Pancreas (tissue), 10 donors: ENCODE measurements at regions not wholly inside any gene's neighbourhood (a gene's known extent, or its start where the extent isn't known, plus 50 kb on each side); places are given as distances from the start of the nearest gene placed in this dataset.

ENCODE experiments used
- ATAC-seq, 4 donors: fragments of 200-7000 bp; cut with Tn5 transposase; one replicate each; pipeline versions ENCODE4 v1.8.0 to v1.9.1; 2020; ENCODE audit warnings: mild to moderate bottlenecking in 4 of 4, moderate library complexity in 4 of 4
- DNase-seq, 6 donors: peaks; one replicate each; pipeline ENCODE4 v3.0.0-alpha.2; 2020
- FAIRE-seq: peaks from 2 replicates; lab custom pipeline; 2012; peaks lifted over from hg19 to GRCh38; lab: Jason Lieb, UNC
- H3K27ac ChIP-seq, 4 donors: fragments of 200-600 bp; sonication (generic); 1 replicate in 3 of 4; 2 replicates in 1 of 4; pipeline versions ENCODE4 v1.5.0 to v1.8.0; 2020
- H3K27me3 ChIP-seq, 4 donors: fragments of 200-600 bp; one replicate each; pipeline ENCODE4 v1.8.0; 2021
- H3K36me3 ChIP-seq, 3 donors: fragments of 200-600 bp; sonication (generic) in 1 of 3; one replicate each; pipeline versions ENCODE4 v1.5.0 to v1.8.0; 2020 to 2021
- H3K4me1 ChIP-seq, 3 donors: fragments of 200-600 bp; one replicate each; pipeline ENCODE4 v1.8.0; 2021
- H3K4me3 ChIP-seq, 4 donors: fragments of 200-600 bp; sonication (generic) in 2 of 4; one replicate each; pipeline versions ENCODE4 v1.5.0 to v1.8.0; 2020 to 2021
- H3K9me3 ChIP-seq, 4 donors: fragments of 200-600 bp; one replicate each; pipeline ENCODE4 v1.8.0; 2021
- CTCF ChIP-seq, 4 donors: fragments of 200-600 bp; sonication (generic) in 3 of 4; IDR thresholded peaks; one replicate each; pipeline versions ENCODE4 v1.5.0 to v1.8.0; 2021; ENCODE audit warnings: antibody characterized with exemption in 4 of 4
- WGBS, 2 donors: extraction: QIAGEN DNeasy Blood & Tissue Kit; methylation state at CpG; one replicate each; pipeline ENCODE4 v1.1.7; 2013; 5-methylcytosine and 5-hydroxymethylcytosine counted together
- intact Hi-C, 3 donors: fragments of 100-400 bp; cut with DNase I; formaldehyde crosslinking; loops; one replicate each; pipeline versions ENCODE4 v1.11.1 to v1.14.2; 2022
- donor health status: healthy with polysubstance abuse.
- donor health status: DM: no; HTN: no; CAD: no; lungs with moderate emphysema.
- donor health status: DM: no; HTN: no; CAD: no.
- donor health status: control.
- donor health status: control.
- donor health status: Bipolar disorder and iron deficiency.
- donor health status: DM: yes; HTN: yes; CAD: no.
- donor health status: DM: no; HTN: no; CAD: no.
- donor health status: DM: no; HTN: no; CAD: no.
- donor health status: DM: yes; HTN: yes; CAD: no.

- WGBS, 2 donors = 66 to 87% methylated on average over 3 of the region's 3 CpGs
- intact Hi-C loops = no loop called here
- H3K27me3 ChIP-seq = no peaks in the 10 kb centered on the region
- no peaks in the 10 kb centered on the region for H3K4me1 ChIP-seq
- H3K4me3 ChIP-seq = no peak overlapping the region
- no peak overlapping the region for H3K27ac ChIP-seq
- TF ChIP-seq CTCF (IDR thresholded peaks at IDR 0.05) = no peak
- H3K36me3 ChIP-seq = no peaks in the 10 kb centered on the region
- DNase-seq (no peak), FAIRE-seq (no peak), ATAC-seq (no peak)
- H3K9me3 ChIP-seq = no peaks in the 10 kb centered on the region
Observed at GRCh38 chr6:168968801-168969200, 284.8 kb downstream of the THBS2 start.

- H3K27ac ChIP-seq = no peak overlapping the region
- FAIRE-seq = no peak
- no peaks in the 10 kb centered on the region for H3K4me1 ChIP-seq
- intact Hi-C loops = no loop called here
- ATAC-seq = peak in 3 of 4 donors; percentile 68 to 83 (median 78)
- no peaks in the 10 kb centered on the region for H3K27me3 ChIP-seq
- no peaks in the 10 kb centered on the region for H3K9me3 ChIP-seq
- H3K4me3 ChIP-seq = no peak overlapping the region
- peak in 1 of 6 donors; percentile 18 for DNase-seq
- 55 to 67% methylated on average over 10 of the region's 10 CpGs for WGBS, 2 donors
- no peak for TF ChIP-seq CTCF (IDR thresholded peaks at IDR 0.05)
- no peaks in the 10 kb centered on the region for H3K36me3 ChIP-seq
Observed at GRCh38 chr6:168968228-168968627, 285.4 kb downstream of the THBS2 start.

GRCh38 chr6:168967281-168967925, 286.2 kb downstream of the THBS2 start:
- FAIRE-seq = no peak
- no peak for TF ChIP-seq CTCF (IDR thresholded peaks at IDR 0.05)

GRCh38 chr6:168964138-168964835, 289.4 kb downstream of the THBS2 start:
- Histone ChIP-seq H3K4me1 (no peaks in the 10 kb centered on the region), H3K9me3 (no peaks in the 10 kb centered on the region), H3K4me3 (no peak overlapping the region), H3K27me3 (no peaks in the 10 kb centered on the region), H3K36me3 (no peaks in the 10 kb centered on the region), H3K27ac (no peak overlapping the region)
- FAIRE-seq (no peak), ATAC-seq (peak in 1 of 4 donors; percentile 30), DNase-seq (no peak)
- no peak for TF ChIP-seq CTCF (IDR thresholded peaks at IDR 0.05)
- WGBS, 2 donors = 63 to 73% methylated on average over 14 of the region's 14 CpGs
- intact Hi-C loops = no loop called here

More at GRCh38 chr6:168967281-168967925, 286.2 kb downstream of the THBS2 start:
- no peak for ATAC-seq
- no peaks in the 10 kb centered on the region for H3K4me1 ChIP-seq
- no peaks in the 10 kb centered on the region for H3K9me3 ChIP-seq
- no peak overlapping the region for H3K4me3 ChIP-seq
- intact Hi-C loops = no loop called here
- DNase-seq = no peak
- H3K27me3 ChIP-seq = no peaks in the 10 kb centered on the region
- 62 to 66% methylated on average over 3 of the region's 3 CpGs for WGBS, 2 donors
- H3K27ac ChIP-seq = no peak overlapping the region
- H3K36me3 ChIP-seq = no peaks in the 10 kb centered on the region

GRCh38 chr6:168962886-168963285, 290.8 kb downstream of the THBS2 start:
- no peak for TF ChIP-seq CTCF (IDR thresholded peaks at IDR 0.05)
- no peak for ATAC-seq
- Histone ChIP-seq H3K4me1 (no peaks in the 10 kb centered on the region), H3K9me3 (no peaks in the 10 kb centered on the region), H3K36me3 (no peaks in the 10 kb centered on the region), H3K27ac (no peak overlapping the region), H3K4me3 (no peak overlapping the region), H3K27me3 (no peaks in the 10 kb centered on the region)
- FAIRE-seq = no peak
- intact Hi-C loops = no loop called here
- WGBS, 2 donors = 74 to 77% methylated on average over 14 of the region's 14 CpGs
- no peak for DNase-seq
